Dendritic cell treated with granulocyte-macrophage colony-stimulating factor and Interleukin-4, amounts not matched to agents 40 ng/mL and 50 ng/mL, for 4 days (primary cell): ENCODE measurements at regions not wholly inside any gene's neighbourhood (a gene's known extent, or its start where the extent isn't known, plus 50 kb on each side); places are given as distances from the start of the nearest gene placed in this dataset.
"Not testable (repeated sequence)": the region's sequence is repeated elsewhere in the genome, so short reads cannot be mapped to it uniquely, and the experiment has no call there.

Experiments
- H3K27ac Mint-ChIP-seq: one replicate; pipeline ENCODE4 v1.8.0; 2022; ENCODE audit warnings: mild to moderate bottlenecking, mixed read lengths
- H3K27me3 Mint-ChIP-seq: one replicate; pipeline ENCODE4 v1.8.0; 2022; ENCODE audit warnings: mild to moderate bottlenecking, mixed read lengths
- H3K36me3 Mint-ChIP-seq: one replicate; pipeline ENCODE4 v1.8.0; 2022; ENCODE audit warnings: low read depth, mixed read lengths
- H3K4me1 Mint-ChIP-seq: one replicate; pipeline ENCODE4 v1.8.0; 2022; ENCODE audit warnings: low read depth, mixed read lengths
- H3K4me3 Mint-ChIP-seq: one replicate; pipeline ENCODE4 v1.8.0; 2022; ENCODE audit warnings: mild to moderate bottlenecking, moderate library complexity, mixed read lengths
- H3K9me3 Mint-ChIP-seq: one replicate; pipeline ENCODE4 v1.8.0; 2022; ENCODE audit warnings: mixed read lengths
- intact Hi-C: fragments of 100-400 bp; cut with micrococcal nuclease; formaldehyde crosslinking; loops from one replicate; pipeline ENCODE4 v1.15.0; 2022

DNA sequence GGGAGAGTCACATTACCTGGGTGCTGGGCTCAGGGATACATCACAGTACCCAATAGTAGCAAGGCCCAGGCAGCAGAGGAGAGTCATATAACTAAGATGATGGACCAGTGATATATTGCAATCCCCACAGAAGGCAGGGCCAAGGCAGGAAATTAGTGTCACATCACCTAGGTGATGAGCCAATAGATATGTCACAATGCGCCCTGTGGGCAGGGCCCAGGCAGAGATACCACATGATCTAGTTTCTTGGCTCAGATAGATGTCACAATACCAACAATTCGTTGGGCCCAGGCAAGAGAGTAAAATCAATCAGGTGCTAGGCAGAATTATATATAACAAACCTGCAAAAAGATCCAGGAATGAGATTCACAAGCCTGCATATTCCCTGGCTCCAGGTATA is 2111.5 kb downstream of the TP53TG3F start:
- no peaks in the 10 kb centered on the region for H3K27me3 Mint-ChIP-seq
- no peaks in the 10 kb centered on the region for H3K4me1 Mint-ChIP-seq
- H3K27ac Mint-ChIP-seq, result no peak overlapping the region
- H3K36me3 Mint-ChIP-seq, result no peaks in the 10 kb centered on the region
- peaks cover 79% of the 10 kb centered on the region for H3K9me3 Mint-ChIP-seq
- intact Hi-C loops, result no loop called here
- H3K4me3 Mint-ChIP-seq, result no peak overlapping the region

DNA sequence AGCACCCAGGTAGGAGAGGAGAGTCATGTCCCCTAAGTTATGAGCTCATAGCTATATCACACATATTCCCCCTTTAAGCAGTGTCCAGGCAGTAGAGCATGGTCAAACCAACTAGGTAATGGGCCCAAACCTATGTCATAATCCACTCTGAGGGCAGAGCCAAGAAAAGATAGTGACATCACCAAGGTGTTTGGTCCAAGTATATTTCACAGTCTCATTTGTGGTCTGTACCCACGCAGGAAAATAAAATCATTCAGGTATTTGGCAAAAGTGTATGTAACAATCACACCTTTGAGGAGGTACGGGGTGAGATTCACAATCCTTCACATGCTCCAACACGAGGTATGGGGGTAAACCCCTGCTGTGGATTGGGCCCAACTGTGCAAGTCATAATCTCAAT is 2112.8 kb downstream of the TP53TG3F start:
- no peaks in the 10 kb centered on the region for H3K27me3 Mint-ChIP-seq
- H3K4me3 Mint-ChIP-seq, result no peak overlapping the region
- H3K36me3 Mint-ChIP-seq, result no peaks in the 10 kb centered on the region
- no peak overlapping the region for H3K27ac Mint-ChIP-seq
- intact Hi-C loops, result no loop called here
- H3K4me1 Mint-ChIP-seq, result no peaks in the 10 kb centered on the region
- H3K9me3 Mint-ChIP-seq, result peaks cover 79% of the 10 kb centered on the region

DNA sequence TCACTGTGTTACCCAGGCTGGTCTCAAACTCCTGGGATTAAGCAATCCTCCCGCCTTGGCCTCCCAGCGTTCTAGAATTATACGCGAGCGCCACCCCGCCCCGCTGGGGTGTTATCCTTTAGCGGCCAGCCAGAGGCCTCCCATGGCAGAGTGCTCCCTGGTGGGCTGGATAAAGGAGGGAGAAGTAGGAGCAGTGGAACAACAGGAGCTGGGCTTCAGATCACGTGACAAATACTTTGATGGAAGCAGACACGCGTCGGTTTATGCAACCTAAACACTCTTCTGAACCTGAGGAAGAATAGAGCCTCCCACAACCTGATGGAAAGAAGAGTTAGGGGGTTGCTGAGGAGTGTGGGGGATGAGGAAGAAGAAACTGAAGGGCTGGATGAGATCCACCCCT is 2114.0 kb downstream of the TP53TG3F start:
- Mint-ChIP-seq H3K36me3 (no peaks in the 10 kb centered on the region), H3K27ac (no peak overlapping the region), H3K9me3 (peaks cover 80% of the 10 kb centered on the region), H3K27me3 (no peaks in the 10 kb centered on the region), H3K4me1 (no peaks in the 10 kb centered on the region), H3K4me3 (no peak overlapping the region)
- intact Hi-C loops, result no loop called here

DNA sequence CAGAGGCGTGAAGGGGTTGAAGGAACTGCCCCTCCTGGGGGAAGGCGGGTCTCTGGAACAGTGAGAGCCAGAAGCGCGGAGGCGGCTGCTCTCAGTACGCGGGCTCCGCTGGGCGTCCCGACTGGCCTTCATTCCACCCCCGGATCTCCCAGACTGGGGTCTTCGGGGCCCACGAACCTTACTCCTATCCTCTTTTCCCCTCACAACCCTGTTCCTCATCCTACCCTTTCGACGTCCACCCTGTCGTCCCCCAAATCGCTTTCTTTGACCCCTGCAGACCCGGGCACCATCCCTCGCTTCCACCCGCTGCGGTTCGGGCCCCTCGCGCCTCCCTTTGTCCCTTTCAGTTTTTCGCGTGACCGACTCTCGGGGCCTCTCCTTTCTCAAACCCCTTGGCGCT is 2114.6 kb downstream of the TP53TG3F start:
- Mint-ChIP-seq H3K27ac (no peak overlapping the region), H3K36me3 (no peaks in the 10 kb centered on the region), H3K4me3 (no peak overlapping the region), H3K9me3 (peaks cover 83% of the 10 kb centered on the region), H3K27me3 (no peaks in the 10 kb centered on the region), H3K4me1 (no peaks in the 10 kb centered on the region)
- intact Hi-C loops, result no loop called here

DNA sequence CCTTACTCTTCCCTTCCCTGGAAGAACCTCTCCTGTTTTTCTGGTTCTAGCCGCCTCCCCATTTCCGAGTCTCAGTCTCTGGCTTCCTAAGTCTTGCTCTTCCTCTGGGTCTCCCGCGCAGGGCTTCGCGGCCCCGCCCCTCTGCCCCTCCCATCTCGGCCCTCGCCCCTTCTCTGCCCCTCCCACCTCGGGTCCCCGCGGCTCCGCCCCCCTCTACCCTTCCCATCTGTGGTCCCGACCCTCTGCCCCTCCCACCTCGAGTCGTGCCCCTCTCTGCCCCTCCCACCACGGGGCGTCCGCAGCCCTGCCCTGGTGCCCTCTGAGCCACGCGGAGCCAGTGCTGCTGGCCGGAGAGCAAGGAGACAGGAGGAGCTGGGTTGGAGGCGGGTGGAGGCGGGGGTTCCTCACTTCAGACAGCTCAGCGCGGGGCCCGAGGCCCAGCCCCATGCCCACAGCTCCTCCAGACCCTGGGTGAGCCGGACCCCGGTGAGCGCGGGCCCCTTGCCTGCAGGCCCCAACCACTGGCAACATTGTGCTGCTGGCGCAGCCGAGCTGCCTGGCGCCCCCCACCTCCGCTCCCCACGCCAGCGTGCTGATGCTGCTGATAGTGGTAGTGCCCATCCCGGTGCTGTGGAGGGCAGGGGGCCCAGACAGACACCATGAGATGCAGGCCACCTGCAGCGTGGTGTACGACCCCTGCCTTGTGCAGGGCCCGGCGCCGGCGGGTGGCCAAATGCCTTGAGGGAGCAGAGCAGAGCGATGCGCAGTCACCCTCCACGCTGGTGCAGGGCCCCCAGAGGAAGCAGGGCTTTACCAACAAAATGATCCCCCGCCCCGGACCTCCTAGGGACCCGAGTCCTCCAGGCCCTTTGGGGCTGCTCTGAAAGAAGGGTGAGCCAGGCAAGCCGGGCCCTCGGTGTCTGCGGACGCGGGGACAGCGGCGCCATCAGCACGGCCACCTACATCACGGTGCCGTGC is 2115.3 kb downstream of the TP53TG3F start:
- Mint-ChIP-seq H3K4me1 (no peaks in the 10 kb centered on the region), H3K36me3 (no peaks in the 10 kb centered on the region), H3K9me3 (peaks cover 83% of the 10 kb centered on the region), H3K4me3 (no peak overlapping the region), H3K27ac (no peak overlapping the region), H3K27me3 (no peaks in the 10 kb centered on the region)
- intact Hi-C loops, result no loop called here

DNA sequence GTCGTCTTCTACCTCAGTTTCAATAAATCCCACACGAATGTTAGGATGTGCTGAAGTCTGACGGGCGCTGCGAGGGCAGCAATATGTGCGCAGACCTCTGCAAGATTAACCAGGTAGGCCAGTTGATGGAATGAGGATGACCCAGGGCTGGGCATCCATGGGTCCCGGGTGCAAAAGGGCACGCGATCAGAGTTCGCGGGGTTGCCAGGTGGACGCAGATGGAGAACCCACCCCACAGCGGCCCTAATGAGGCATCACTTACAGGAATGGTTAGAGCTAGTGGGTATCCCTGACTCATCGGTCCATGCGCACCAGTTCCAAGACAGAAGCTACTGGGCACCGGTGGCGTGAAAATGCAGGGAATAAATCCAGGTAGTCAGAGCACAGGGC is 2116.0 kb downstream of the TP53TG3F start:
- no peaks in the 10 kb centered on the region for H3K4me1 Mint-ChIP-seq
- no peaks in the 10 kb centered on the region for H3K36me3 Mint-ChIP-seq
- no peak overlapping the region for H3K27ac Mint-ChIP-seq
- H3K9me3 Mint-ChIP-seq, result peaks cover 83% of the 10 kb centered on the region
- no peaks in the 10 kb centered on the region for H3K27me3 Mint-ChIP-seq
- intact Hi-C loops, result no loop called here
- no peak overlapping the region for H3K4me3 Mint-ChIP-seq

DNA sequence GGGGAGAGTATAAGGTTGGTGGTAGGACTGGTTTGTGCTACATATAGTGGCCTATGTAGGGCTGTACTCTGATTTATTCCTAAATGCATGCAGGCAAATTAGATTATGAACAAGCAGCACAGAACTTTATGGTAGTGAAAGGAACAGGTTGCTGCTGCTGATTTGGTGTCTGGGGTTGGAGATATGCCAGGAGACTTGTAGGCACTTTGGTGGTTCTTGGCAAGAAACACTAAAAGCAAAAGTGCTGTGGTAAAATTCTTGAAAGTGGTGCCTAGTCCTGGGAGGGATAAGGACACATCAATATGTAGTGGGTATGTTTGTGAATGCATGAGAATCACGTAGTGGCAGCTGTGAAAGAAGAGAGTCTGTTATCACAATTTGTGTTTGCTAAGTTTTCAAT is 2126.0 kb downstream of the TP53TG3F start:
- no peaks in the 10 kb centered on the region for H3K4me1 Mint-ChIP-seq
- H3K27me3 Mint-ChIP-seq, result no peaks in the 10 kb centered on the region
- intact Hi-C loops, result no loop called here
- H3K27ac Mint-ChIP-seq, result no peak overlapping the region
- no peaks in the 10 kb centered on the region for H3K36me3 Mint-ChIP-seq
- peaks cover 27% of the 10 kb centered on the region for H3K9me3 Mint-ChIP-seq
- H3K4me3 Mint-ChIP-seq, result no peak overlapping the region

DNA sequence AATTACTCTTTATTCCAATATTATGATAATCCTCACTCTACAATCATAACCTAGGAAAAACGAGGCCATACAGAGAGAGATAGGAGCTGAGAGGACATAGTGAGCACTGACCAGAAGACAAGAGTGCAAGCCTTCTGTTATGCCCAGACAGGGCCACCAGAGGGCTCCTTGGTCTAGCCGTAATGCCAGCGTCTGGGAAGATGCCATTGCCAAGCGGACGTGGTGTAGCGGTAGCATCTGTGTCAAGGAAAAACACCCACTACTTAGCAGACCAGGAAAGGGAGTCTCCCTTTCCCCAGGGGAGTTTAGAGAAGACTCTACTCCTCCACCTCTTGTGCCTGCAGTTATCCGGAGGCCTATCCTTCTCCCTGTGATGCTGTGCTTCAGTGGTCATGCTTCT is 2131.5 kb downstream of the TP53TG3F start:
- H3K4me1 Mint-ChIP-seq, H3K27ac Mint-ChIP-seq, H3K4me3 Mint-ChIP-seq, H3K36me3 Mint-ChIP-seq, intact Hi-C loops, H3K27me3 Mint-ChIP-seq: not testable (repeated sequence)
- peaks cover 39% of the 10 kb centered on the region for H3K9me3 Mint-ChIP-seq

DNA sequence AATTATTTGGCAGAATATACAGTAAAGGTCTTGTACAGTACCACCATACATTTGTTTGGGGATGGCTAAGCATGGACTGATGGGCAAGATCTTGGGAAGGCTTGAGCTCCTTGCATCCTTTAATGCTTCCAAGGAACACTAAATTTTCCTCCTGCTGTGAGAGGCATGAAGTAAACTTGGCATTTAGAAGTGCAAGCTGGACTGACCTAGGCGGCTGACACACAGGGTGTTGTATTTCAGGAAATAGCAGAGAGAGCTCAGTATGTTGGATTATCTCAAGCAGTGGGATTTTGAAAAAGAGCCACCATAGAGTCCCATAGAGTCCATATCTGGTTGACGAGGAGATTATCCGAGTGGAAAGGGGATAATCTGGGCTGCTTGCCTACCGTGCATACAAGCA is 2137.1 kb downstream of the TP53TG3F start:
- H3K27me3 Mint-ChIP-seq, result no peaks in the 10 kb centered on the region
- H3K9me3 Mint-ChIP-seq, result peaks cover 51% of the 10 kb centered on the region
- intact Hi-C loops, result no loop called here
- H3K4me3 Mint-ChIP-seq, result no peak overlapping the region
- H3K27ac Mint-ChIP-seq, result no peak overlapping the region
- no peaks in the 10 kb centered on the region for H3K36me3 Mint-ChIP-seq
- H3K4me1 Mint-ChIP-seq, result no peaks in the 10 kb centered on the region

DNA sequence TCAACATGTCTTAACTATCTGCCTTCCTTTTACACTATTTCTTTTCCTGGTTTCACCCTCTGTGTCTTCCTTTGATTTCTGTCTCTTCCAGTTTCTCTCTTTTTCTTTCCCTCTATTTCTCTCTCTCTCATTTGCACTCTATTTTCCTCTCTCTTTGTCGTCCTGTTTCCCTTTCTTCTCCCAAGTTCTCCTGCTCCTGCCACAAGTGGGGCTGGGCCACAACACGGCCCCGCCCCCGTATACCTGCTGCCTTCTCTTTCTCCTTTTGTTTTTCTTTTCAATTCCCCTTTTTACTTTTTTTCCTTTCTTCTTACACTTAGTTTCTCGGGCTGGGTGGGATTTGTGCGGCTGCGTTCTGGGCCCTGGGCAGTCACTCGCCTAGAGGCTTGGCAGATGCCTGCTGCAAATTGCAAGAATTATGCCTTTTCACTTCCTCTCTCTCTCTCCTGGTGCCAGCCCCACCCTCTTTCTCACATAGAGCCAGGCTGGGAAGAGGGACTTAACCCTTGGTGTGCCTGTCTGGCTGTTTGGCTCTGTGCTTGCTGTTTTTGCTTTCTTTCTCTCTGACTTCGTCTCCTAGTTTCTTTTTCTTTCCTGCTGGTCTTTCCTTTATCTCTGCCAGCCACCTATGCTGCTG is 2139.4 kb downstream of the TP53TG3F start:
- Mint-ChIP-seq H3K27me3 (no peaks in the 10 kb centered on the region), H3K27ac (no peak overlapping the region), H3K9me3 (peaks cover 39% of the 10 kb centered on the region), H3K36me3 (no peaks in the 10 kb centered on the region), H3K4me1 (no peaks in the 10 kb centered on the region), H3K4me3 (no peak overlapping the region)
- intact Hi-C loops, result no loop called here

DNA sequence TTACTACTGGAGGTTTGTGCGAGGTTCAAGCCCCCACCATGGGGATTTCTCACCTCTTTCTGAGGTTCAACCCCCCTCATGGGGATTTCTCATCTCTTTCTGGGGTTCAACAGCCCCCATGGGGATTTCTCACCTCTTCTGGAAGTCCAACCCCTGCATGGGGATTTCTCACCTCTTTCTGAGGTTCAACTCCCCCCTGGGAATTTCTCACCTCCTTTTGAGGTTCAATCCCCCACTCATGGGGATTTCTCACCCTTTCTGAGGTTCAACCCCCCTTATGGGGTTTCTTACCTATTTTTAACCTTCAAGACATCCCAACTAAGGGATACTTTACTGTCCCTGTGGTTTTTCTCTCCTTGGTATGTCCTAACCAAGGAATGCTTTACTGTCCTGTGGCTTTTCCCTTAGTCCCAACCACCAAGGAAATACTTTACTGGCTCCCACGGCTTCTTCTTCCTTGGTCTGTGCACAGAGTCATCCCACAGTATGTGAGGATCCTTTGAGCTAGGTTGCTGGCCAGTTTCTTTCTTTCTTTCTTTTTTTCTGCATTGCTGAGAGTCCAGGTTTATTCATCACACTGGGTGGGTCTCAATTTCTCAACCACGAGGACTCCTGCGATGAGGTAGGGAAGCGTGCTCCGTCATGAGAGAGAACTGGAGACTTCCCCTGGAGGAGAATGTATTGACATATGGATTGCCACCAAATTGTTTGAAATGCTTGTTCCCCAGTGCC is 2140.2 kb downstream of the TP53TG3F start:
- no peaks in the 10 kb centered on the region for H3K36me3 Mint-ChIP-seq
- no peaks in the 10 kb centered on the region for H3K4me1 Mint-ChIP-seq
- intact Hi-C loops, result no loop called here
- peaks cover 37% of the 10 kb centered on the region for H3K9me3 Mint-ChIP-seq
- no peak overlapping the region for H3K27ac Mint-ChIP-seq
- H3K4me3 Mint-ChIP-seq, result no peak overlapping the region
- no peaks in the 10 kb centered on the region for H3K27me3 Mint-ChIP-seq

DNA sequence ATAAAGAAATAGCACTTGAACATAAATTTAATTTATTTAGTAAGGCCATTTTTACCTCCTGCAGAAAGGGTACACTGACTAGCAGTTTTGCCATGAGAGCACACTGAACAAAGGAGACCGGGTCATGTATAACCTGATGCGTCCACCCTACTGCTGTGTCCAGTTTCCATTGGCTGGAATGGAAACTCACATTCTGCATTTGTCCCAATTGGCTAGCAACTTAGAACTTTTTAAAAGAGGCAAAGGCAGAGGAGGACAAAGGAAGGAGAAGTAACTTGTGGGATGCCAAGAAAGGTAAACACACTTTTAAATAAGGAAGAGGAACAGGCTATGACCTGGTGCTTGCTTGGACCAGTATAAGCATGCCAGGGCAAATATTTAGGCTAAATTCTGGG is 2140.7 kb downstream of the TP53TG3F start:
- H3K9me3 Mint-ChIP-seq, result peaks cover 32% of the 10 kb centered on the region
- H3K4me1 Mint-ChIP-seq, H3K27me3 Mint-ChIP-seq, H3K4me3 Mint-ChIP-seq, H3K36me3 Mint-ChIP-seq, intact Hi-C loops, H3K27ac Mint-ChIP-seq: not testable (repeated sequence)

DNA sequence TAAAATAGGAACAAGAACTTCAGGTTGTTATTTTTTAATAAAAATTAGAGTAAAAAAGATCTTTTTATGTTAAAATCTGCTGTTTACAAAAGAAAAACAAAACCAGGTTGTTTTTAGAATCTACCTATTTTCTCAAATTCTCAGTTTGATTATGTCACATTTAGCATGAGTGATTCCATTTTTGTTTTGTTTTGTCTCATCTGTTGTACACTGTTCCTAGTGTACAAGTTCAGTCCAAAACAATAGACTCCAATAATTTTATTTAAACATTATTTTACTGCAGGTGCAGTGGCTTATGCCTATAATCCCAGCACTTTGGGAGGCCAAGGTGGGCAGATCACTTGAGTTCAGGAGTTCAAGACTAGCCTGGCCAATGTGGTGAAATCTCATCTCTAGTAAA is 2142.7 kb downstream of the TP53TG3F start:
- intact Hi-C loops, result no loop called here
- Mint-ChIP-seq H3K4me1 (no peaks in the 10 kb centered on the region), H3K9me3 (peaks cover 30% of the 10 kb centered on the region), H3K27me3 (no peaks in the 10 kb centered on the region), H3K27ac (no peak overlapping the region), H3K36me3 (no peaks in the 10 kb centered on the region), H3K4me3 (no peak overlapping the region)

DNA sequence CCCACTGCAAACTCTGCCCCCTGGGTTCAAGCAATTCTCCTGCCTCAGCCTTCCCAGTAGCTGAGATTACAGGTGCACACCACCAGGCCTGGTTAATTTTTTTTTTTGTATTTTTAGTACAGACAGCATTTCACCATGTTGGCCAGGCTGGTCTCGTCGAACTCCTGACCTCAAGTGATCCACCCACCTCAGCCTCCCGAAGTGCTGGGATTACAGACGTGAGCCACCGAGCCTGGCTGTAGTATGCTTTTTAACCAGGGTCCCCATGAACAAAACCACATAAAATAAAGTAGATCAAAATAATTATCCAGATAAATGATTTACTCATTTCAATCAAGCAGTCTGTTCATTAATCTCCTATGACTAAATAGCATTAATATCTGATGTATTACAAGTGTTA is 2144.0 kb downstream of the TP53TG3F start:
- H3K27me3 Mint-ChIP-seq, H3K27ac Mint-ChIP-seq, intact Hi-C loops, H3K4me1 Mint-ChIP-seq, H3K36me3 Mint-ChIP-seq, H3K4me3 Mint-ChIP-seq: not testable (repeated sequence)
- peaks cover 22% of the 10 kb centered on the region for H3K9me3 Mint-ChIP-seq
